CD4-positive, alpha-beta T cell treated with Interleukin-15 for 1 hour (primary cell): ENCODE measurements at regions not wholly inside any gene's neighbourhood (a gene's known extent, or its start where the extent isn't known, plus 50 kb on each side); places are given as distances from the start of the nearest gene placed in this dataset.

Source experiments
- DNase-seq: peaks from one replicate; pipeline ENCODE4 v3.0.0-alpha.2; 2020

DNA sequence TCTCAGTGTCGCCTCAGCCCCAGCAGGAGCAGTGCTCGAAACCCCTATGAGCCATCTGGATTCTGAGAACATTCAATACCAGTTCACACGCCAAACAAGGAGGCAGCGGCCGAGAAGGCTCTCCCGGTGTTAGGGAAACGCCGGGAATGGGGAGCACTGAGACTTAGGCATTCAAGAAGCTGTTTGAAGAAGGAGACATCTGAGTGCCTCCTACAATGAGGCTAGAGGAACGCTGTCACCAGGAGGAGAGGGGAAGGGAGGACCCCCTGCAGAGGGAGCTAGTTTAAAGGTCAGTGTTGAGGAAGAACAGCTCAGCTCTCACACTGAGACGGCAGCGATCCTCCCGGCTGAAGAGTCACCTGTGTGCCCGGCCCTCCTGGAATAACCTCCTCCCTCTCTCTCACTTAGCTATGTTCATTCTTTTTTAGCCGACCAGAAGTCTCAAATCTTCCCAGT lies 69.9 kb downstream of the SERPINA3 start:
- DNase-seq = no peak

DNA sequence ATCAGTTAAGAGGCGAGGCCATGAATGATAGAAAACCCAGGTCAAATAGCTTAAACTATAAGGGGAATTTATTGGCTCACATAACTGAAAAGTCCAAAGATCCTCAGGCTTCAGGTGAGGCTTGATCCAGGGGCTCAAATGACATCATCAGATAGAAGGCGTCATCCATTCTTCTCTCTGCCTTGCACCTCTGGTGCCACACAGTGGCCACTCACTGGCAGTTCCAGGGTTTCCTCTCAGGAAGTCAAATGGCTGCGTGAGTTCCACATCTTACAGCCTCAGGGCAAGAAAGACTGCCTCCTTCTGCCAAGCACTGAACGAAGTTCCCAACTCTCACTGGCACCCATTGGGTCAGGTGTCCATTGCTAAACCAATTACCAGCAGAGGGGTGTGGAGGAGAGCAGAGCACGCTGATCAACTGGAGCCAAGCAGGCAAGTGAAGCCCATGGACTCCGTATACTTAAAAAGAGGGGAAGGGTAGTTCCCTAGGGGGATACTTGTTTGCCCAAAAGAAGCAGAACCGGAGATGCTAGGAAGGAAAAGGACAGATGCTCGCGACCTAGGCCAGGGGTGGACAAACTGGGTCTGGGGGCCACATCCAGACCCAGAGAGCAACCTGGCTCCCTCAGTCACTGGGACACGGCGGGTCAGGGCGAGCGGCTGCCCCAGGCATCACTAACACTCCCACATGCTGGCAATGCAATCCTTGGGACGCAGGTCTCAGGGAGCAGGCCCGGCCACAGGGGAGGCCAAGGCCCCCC lies 69.3 kb downstream of the SERPINA3 start:
- no peak for DNase-seq

DNA sequence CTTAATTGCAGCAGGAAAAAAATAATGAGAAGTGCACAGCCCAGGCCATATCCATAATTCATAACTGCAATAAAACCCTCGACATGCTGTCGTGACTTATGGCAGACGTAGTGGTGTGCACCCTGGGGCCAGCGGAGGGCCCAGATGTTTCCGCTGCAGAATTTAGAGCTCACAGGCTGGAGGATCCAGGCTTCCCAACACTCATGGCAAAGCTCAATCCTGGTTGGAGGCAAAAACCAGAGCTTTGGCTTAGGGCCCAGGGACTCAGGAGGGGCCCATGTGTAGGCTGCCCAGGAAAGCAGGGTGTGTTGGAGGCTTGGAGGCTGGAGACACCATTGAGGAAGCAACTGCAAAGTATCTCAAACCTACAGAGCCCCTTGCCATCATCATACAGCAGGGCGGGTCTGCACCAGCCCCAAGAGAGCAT lies 68.7 kb downstream of the SERPINA3 start:
- no peak for DNase-seq

DNA sequence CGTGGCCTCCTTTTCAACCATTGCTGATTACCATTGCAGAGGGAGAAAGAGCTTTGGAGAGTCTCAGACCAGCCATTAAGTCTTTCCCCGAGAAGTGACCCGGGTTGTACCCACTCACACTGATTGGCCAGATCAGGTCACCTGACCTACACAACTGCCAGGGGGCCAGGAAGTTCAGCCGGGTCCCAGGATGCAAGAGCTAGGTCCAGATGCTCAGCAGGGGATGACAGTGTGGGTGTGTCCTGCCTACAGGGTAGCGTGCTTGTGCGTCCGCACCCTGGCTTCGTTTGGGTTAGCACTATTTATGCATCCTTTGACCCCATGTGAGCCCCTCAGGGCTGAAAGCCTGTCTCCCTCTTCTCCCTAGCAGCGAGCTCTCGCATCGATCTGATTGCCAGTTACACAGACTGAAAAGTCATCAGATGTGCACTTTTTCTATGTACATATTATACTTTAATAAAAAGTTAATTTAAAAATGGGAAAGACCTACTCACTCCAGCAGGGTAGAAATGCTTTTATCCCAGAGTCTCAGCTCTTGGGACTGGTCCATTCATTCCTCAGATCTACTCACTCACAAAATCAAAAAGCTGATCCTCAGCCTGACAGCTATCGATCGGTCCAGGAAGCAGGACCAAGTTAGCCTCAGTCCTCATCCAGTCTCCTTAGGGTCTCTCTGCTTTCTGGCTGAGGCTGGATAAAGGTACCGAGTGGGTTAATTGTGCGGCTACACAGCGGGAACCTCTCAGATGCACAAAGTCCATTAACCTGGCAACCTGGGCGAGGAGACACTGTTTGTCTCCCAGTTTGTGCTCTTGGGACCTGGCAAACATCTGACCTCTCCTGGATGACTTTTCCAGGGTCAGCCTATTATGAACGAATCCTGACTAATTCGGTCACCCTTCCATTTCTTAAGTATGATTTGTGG lies 68.0 kb downstream of the SERPINA3 start:
- no peak for DNase-seq

GRCh38 chr14:94679106-94679810 lies 67.1 kb downstream of the SERPINA3 start:
- no peak for DNase-seq

DNA sequence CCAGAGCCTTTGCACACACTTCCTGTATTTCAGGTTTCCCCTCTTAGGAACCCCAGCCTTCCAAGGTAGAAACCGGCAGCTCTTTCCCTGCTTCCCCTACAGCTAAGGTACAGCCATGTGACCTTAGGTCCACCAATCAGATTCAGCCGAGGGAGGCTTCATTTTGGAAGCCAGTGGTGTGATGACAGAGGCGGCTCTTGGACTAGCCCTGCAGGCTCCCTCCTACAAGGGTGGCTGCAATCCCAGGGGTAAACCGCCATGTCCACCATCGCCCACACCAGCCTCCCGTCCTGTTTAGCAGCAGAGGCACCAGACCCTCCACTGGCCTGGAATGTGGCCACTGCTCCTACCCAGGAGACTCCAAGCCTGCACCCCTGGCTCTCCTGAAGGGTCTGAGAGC lies 65.6 kb downstream of the SERPINA3 start:
- no peak for DNase-seq

- no peak for DNase-seq
Measured at GRCh38 chr14:94677213-94677612, 65.0 kb downstream of the SERPINA3 start.

DNA sequence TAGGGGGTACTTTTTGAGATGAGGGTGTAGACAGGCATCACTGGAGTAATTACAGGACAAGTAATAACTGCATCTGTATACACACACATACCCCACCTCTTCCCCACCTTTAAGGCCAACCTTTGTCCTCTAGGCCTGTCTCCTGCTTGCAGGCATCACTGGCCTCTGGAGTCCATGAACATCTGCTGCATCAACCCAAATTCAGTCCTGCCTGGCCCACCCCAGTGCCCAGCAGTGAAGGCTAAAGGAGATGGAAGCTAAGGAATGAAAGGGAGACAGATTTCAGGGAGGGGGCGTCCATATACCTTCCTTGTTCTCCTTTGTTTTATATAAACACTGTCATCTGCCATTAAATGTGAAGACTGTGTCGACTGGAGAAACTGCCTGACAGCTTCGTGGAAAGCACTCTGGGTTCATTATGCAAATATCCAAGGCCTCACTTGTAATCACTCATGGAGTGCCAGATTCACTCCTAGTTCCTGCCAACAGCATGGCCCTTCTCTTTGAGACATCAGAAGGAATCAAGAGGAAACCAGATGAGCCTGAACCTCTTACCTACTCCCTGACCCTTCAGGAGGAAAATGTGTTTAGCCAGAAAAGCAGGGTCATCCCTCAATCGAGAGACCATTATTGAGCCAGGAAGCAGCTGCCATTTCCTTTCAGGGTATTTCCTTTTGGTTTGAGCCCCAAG lies 64.4 kb downstream of the SERPINA3 start:
- no peak for DNase-seq

- no peak for DNase-seq
Measured at GRCh38 chr14:94675036-94675435, 62.8 kb downstream of the SERPINA3 start.

DNA sequence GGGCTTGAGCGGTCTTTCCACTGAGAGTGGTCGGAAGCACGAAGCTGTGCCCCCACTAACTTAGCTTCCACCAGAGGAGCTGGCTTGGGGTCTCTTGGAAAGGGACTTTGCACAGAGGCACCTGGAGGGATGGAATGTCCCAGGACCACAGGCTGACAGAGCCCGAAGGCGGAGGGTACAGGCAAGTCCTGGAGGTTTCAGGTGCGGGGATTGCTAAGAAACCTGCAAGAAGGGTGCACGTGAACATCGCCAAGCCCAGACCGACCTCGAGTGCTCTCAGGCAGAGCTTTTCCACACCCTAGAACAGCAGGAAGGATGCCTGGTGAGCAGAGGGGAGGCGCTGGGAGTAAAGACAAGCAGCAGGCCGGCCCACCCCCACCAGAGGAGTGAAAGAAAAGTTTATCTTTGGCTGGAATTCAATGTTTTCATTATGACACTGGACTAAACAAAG lies 61.6 kb downstream of the SERPINA3 start:
- DNase-seq = no peak
